GM12892 (cell line): ENCODE measurements at regions not wholly inside any gene's neighbourhood (a gene's known extent, or its start where the extent isn't known, plus 50 kb on each side); places are given as distances from the start of the nearest gene placed in this dataset.

Experiments used
- DNase-seq: peaks from one replicate; pipeline ENCODE4 v3.0.0; 2011; ENCODE audit not compliant: insufficient read length
- FAIRE-seq: peaks from 2 replicates; lab custom pipeline; 2011; peaks lifted over from hg19 to GRCh38; lab: Jason Lieb, UNC
- POLR2A ChIP-seq: IDR thresholded peaks from 2 replicates; pipeline ENCODE4 v1.6.1; 2011; ENCODE audit warnings: low read depth, low read length, control low read depth
- POLR2AphosphoS5 ChIP-seq: IDR thresholded peaks from 2 replicates; pipeline ENCODE4 v1.6.1; 2011; ENCODE audit warnings: low read depth, low read length, control low read depth
- TAF1 ChIP-seq: IDR thresholded peaks from 2 replicates; pipeline ENCODE4 v1.6.1; 2011; ENCODE audit warnings: low read depth, mild to moderate bottlenecking, control low read depth, low read length, borderline replicate concordance

DNA sequence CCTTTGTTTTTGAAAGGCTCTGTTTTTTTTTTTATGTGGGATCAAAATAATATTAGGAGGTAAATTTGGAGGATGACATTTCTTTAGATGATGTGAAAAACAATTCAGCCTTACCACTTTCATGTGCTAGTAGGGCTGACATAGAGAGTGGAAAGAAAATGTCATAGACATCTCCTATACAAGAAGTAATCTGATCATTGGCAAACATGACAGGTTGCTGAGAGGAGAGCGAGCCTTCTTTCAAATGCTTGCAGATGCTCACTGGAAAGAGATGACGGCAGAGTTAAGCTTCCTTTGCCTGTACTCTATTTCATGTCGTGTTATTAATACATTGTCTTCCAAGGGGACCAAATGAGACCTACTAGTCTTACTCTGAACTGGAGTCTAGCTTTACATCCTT is 160.1 kb upstream of the DAP start:
- no peak for TF ChIP-seq TAF1
- no peak for TF ChIP-seq POLR2AphosphoS5
- no peak for TF ChIP-seq POLR2A
- DNase-seq, result no peak
- no peak for FAIRE-seq

DNA sequence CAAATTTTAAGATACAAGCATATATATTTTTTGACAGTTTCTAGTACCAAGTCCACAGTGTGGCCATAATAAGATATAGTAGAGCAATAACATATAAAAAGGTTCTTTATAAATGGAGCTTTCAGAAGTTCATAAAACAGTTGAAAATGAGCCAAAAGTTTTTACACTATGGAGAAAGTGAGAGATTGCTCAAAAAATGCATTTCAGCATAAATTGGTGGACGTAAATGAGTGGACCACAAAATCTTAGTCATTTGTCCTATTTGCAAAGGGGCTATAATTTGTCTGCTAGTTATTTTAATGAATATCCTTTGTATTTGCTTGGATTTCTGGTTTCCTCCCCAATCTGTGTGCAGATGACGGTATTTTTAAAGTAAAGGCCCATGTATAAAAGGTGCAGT is 159.4 kb upstream of the DAP start:
- no peak for FAIRE-seq
- DNase-seq, result no peak
- no peak for TF ChIP-seq POLR2A
- TF ChIP-seq TAF1, result no peak
- TF ChIP-seq POLR2AphosphoS5, result no peak

DNA sequence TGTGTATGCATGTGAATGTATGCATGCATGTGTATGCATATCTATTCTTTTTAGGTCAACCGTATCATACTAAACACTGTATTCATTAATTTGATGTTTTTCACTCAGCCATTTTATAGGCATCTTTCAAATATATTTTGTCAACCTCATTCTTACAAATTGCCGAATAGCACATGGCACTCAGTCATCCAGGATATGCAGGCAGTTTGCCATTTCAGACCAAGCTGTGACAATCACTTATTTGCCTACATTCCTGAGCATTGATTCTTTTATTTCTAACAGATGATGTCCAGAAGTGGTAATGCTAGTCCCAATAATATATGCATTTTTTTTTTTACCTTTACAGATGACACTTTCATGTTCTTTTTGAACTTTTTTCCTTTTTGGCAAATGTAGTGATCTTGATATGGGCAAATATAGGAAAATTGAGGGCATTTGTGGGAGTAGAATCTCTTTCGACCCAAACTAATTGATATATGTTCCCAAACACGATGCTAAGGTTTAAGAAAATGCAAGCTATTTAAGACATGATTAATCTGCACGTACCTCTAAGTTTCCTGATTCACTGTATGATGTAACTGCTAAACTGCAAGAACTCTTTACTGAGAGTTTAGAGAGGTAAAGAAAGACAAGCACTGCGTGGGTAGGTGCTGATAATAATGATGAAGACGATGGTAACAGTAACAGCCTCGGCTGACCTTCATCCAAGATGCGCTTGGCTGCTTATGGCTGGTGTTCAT is 153.9 kb upstream of the DAP start:
- DNase-seq (no peak), FAIRE-seq (no peak)
- no peak for TF ChIP-seq TAF1
- no peak for TF ChIP-seq POLR2A
- TF ChIP-seq POLR2AphosphoS5, result no peak

DNA sequence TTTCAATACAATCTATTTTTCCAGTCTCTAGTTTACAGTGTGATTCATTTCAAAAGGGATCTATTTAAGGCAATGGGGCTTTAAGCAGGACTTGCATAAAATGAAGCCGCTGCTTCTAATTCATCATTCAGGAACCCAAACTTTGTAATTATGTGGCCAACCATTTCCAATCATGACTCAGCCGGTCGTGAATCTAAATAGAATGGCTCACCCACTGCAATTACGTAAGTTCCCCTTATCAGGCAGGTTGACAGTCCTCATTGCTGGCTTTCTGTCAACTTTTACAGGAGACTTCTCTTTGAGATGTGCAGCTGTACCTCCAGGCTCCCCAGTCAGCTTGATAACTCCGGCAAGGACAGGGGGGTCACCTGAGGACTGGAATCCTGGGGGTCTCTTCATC is 152.8 kb upstream of the DAP start:
- FAIRE-seq, result no peak
- TF ChIP-seq POLR2A (no peak), POLR2AphosphoS5 (no peak), TAF1 (no peak)
- no peak for DNase-seq

DNA sequence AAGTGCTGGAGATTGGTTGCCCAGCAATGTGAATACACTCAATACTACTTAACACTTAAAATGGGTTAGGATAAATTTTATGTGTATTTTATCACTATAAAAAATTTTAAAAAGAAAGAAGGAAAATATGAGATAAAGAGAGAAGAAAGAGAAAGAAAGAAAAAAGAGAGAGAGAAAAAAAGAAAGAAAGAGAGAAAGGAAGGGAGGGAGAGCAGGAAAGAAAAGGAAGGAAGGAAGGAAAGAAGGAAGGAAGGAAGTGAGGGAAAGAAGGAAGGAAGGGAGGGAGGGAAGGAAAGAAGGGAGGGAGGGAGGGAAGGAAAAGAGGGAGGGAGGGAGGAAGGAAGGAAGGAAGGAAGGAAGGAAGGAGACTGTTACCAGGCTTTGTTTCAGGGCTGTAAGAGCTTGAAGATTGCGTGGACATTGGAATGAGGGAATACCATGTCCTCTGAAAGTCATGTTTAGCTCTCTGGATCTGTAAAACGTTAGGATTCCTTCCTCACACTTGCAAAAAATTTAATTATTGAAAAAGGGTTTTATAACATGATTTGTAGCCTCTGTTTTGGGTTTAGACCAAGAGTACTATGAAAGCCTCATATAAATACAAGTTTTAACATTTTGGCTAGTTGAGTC is 152.3 kb upstream of the DAP start:
- FAIRE-seq, result no peak
- TF ChIP-seq TAF1 (no peak), POLR2AphosphoS5 (no peak)
- DNase-seq, result no peak

DNA sequence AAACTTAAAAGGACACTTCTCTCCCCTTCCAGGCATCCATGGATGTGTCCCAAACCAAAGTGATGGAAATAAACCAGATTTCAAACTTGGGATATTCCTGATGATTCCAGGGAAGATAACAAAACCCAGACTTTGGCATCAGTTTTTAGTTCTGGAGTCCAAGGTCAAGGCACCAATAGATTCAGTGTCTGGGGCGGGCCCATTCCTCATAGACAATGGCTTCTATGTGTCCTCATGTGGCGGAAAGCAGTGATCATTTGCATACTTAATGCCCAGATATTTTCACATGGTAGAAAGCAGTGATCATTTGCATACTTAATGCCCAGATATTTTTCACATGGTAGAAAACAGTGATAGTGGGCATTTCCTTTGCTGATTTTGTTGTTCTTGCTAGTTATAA is 151.4 kb upstream of the DAP start:
- DNase-seq (no peak), FAIRE-seq (no peak)
- TF ChIP-seq TAF1, result no peak
- no peak for TF ChIP-seq POLR2AphosphoS5
- TF ChIP-seq POLR2A, result no peak

DNA sequence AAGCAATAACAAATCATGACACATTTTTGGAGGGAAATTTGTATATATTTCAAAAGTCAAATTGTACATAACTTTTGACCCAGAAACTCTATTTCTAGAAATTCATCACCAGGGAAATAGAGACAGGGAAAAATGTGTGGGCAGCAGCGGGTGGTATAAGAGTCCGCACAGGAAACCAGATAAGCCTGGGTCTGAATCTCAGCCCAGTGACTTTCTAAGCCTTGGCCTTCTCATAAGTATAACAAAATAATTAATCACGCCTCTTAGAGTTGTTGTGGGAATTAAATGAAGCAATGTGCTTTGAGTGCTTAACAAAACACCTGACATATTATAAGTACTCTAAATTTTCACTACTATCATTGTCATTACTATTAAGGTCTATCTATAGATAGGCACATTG is 149.2 kb upstream of the DAP start:
- DNase-seq (no peak), FAIRE-seq (no peak)
- no peak for TF ChIP-seq TAF1
- no peak for TF ChIP-seq POLR2A
- TF ChIP-seq POLR2AphosphoS5, result no peak

DNA sequence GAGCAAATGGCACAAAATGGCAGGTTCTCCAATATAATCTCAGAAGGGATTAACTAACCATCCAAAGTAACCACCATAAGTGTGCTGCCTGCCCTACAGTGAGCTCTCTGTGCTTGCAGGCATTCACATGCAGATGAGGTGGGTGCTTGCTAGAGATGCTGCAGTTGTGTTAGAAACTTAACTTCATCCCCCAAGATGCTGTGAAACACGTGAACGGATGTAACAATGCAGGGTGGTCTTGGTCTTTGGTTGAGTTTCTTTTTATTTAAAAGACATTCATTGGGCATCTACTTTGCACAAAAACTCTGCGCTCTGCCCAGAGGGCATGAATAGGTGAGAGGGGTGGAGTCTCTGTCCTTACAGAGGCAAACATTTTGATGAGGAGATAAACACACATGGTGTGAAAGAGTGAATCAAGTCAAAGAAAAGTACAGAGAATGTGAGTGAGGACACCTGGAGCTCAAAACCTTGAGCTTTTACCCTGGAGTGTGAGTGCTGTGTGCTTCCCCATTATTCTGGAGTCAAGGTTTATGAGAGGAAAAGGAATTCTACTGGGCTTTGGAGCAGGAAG is 143.9 kb upstream of the DAP start:
- DNase-seq (no peak), FAIRE-seq (no peak)
- no peak for TF ChIP-seq POLR2A
- no peak for TF ChIP-seq TAF1
- TF ChIP-seq POLR2AphosphoS5, result no peak

DNA sequence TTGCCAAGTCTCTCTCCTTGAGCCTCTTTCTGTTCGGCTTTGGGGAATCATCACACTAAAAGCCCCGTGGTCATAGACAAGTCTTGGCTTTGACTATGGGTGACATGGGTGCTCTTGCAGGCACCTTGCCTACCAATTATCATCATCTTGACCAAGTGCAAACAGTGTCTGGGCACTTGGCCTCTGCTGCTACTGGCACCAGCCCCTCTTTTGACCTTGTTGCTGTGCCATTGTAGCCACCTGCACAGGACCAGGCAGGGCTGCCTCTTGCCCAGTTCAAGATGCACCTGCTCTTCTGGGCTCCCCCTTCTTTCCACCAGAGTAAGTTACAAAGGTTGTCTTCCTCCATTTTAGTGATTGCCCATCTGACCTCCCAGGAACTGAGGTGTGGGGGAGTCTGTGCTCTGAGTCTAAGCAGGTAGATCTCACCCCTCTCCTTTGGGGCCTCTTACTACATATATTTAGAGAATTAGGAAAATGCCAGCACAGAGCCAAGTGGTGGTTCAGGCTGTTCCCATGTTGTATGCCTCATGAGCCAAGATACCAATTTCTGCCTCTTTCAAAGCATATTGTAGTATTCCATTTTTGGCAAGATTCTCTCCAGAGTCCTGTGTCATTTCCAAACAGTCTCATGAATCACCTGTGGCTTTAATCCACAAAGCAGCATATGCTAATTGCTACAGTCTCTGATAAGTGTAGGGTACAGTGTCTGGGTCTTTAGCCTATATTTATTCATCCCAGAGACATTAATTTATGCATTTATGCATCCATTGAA is 142.9 kb upstream of the DAP start:
- FAIRE-seq (no peak), DNase-seq (no peak)
- TF ChIP-seq TAF1, result no peak
- no peak for TF ChIP-seq POLR2A
- no peak for TF ChIP-seq POLR2AphosphoS5

DNA sequence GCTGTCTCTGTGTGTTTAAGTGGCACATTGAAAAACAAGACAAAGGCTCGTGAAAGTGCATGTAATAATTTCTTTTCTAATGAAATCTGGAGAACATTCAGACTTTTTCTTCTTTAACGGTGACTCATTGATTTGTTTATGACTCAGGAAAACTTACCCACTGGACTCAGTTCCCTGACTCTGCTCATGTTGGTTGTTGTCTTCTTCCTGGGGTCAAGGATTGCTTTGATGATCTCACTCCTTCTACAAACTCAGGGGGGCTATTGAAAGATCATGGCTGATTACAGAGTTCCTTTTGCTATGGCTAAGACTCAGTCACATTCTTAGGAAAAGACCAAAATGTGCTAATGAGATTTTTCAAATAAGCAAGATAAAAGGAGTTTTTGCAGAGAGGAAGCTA is 141.1 kb upstream of the DAP start:
- DNase-seq (no peak), FAIRE-seq (no peak)
- TF ChIP-seq TAF1 (no peak), POLR2AphosphoS5 (no peak), POLR2A (no peak)

DNA sequence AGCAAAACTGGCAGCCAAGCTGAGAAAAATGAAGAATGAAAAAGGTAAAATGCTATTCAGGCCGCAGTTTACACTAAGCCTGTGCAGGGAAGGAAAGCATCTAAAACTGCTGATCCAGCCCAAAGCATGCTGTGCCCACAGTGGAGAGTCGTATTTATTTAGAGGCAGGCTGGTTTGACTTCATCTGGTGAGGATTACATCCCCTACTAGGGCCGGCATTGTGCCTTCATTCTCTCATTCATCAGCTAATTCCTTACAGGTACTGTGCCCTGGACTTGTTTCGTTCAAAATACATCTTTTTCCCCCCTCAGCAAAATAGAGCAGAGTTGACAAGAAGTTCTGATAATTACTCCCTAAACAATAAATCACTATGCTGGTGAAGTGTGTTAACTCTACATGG is 137.5 kb upstream of the DAP start:
- TF ChIP-seq TAF1 (no peak), POLR2A (no peak), POLR2AphosphoS5 (no peak)
- DNase-seq (no peak), FAIRE-seq (no peak)
